SU-DHL-6 (cell line): ENCODE measurements at regions not wholly inside any gene's neighbourhood (a gene's known extent, or its start where the extent isn't known, plus 50 kb on each side); places are given as distances from the start of the nearest gene placed in this dataset.

Experiments used
- CTCF ChIP-seq: fragments of 200-600 bp; sonication (generic); IDR thresholded peaks from one replicate; pipeline ENCODE4 v1.5.1; 2017; ENCODE audit warnings: antibody characterized with exemption, mild to moderate bottlenecking, low read length, moderate library complexity; ENCODE audit not compliant: insufficient read depth, poor library complexity, severe bottlenecking
- EZH2phosphoT487 ChIP-seq: fragments of 200-600 bp; sonication (generic), shearing (Covaris generic); conservative IDR thresholded peaks from 2 replicates; pipeline ENCODE4 v1.6.1; 2018; ENCODE audit warnings: mild to moderate bottlenecking, antibody characterized with exemption, low read length, moderate library complexity, mixed read lengths

DNA sequence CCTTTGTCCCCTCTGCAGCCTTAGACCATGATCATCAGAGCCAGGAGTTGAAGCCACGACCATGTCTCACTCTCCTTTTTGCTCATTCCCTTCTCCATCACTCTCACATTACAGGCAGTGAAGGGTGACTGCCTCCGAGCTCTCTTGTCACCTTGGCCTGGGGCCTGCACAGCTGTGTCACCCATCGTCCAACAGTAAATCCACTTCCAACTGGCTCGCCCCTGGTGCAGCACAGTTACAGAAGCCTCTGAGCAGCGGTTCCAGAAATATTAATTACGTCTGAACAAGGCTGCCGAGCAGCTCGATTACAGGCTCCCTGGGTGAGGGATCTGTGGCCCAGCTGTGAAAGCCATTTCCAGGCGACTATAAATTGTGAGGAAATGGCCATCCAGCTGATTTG is 528.2 kb downstream of the NR2F2 start:
- TF ChIP-seq CTCF (no peak), EZH2phosphoT487 (no peak)
